ENCODE measurements at regions not wholly inside any gene's neighbourhood (a gene's known extent, or its start where the extent isn't known, plus 50 kb on each side); places are given as distances from the start of the nearest gene placed in this dataset.

- TF ChIP-seq, protein P1, sequence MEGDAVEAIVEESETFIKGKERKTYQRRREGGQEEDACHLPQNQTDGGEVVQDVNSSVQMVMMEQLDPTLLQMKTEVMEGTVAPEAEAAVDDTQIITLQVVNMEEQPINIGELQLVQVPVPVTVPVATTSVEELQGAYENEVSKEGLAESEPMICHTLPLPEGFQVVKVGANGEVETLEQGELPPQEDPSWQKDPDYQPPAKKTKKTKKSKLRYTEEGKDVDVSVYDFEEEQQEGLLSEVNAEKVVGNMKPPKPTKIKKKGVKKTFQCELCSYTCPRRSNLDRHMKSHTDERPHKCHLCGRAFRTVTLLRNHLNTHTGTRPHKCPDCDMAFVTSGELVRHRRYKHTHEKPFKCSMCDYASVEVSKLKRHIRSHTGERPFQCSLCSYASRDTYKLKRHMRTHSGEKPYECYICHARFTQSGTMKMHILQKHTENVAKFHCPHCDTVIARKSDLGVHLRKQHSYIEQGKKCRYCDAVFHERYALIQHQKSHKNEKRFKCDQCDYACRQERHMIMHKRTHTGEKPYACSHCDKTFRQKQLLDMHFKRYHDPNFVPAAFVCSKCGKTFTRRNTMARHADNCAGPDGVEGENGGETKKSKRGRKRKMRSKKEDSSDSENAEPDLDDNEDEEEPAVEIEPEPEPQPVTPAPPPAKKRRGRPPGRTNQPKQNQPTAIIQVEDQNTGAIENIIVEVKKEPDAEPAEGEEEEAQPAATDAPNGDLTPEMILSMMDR (IDR thresholded peaks at IDR 0.05), result no peak
- no peak for TF ChIP-seq NR3C1 (IDR thresholded peaks at IDR 0.05)
- TF ChIP-seq ESRRA (IDR thresholded peaks at IDR 0.05; ENCODE audit: borderline replicate concordance, low read length), result no peak
- TF ChIP-seq POLR2A (IDR thresholded peaks at IDR 0.05; ENCODE audit: low read length), result no peak
- no peak for TF ChIP-seq MAX (IDR thresholded peaks at IDR 0.05)
- TF ChIP-seq RAD21 (conservative IDR thresholded peaks at IDR 0.05 in 1 of 2, IDR thresholded peaks at IDR 0.05 in 1 of 2), result no peak
Measured at GRCh38 chrX:23079347-23079746, 79.6 kb downstream of the DDX53 start.
